ENCODE measurements at regions not wholly inside any gene's neighbourhood (a gene's known extent, or its start where the extent isn't known, plus 50 kb on each side); places are given as distances from the start of the nearest gene placed in this dataset.

DNA sequence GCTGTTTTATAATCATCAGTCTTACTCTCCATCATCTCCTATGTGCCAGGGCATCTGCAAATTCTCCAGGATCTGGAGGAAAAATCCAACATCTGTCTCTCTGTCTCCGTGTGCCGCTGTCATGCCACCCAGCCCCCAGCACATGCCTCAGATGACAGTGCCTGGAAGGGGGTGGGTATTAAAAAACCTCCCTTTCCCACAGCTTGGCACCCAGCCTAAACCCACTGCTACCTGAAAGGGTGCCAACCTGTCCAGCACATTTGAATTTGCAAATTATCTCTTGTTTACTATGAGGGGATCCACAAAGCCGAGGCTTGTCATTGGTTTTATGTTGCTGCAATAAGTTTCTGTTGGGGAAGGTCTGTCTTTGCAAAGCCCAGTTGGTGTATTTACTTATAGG, 73.1 kb downstream of the EMX2 start:
- no peak overlapping the region for H3K9ac ChIP-seq
- WGBS (ENCODE audit: low lambda C conversion rate), result 37% methylated on average over 3 of the region's 3 CpGs
- H3K27me3 ChIP-seq (ENCODE audit: insufficient read depth), result no peaks in the 10 kb centered on the region
- no peaks in the 10 kb centered on the region for H3K9me3 ChIP-seq
- H3K4me1 ChIP-seq (ENCODE audit: control insufficient read depth in 1 of 2, insufficient read depth in 2 of 2, low read depth in 1 of 2, low read length in 1 of 2), result no peaks in the 10 kb centered on the region
- CTCF ChIA-PET, result no interaction called here
- no peak overlapping the region for H2AFZ ChIP-seq (ENCODE audit: low read depth)
- DNase-seq, result no peak
- H3K9me2 ChIP-seq, result no peaks in the 10 kb centered on the region
- no peak overlapping the region for H3K4me2 ChIP-seq
- no peaks in the 10 kb centered on the region for H3K36me3 ChIP-seq (replicated peaks in 1 of 2; ENCODE audit: control insufficient read depth in 1 of 2, insufficient read depth in 2 of 2, low read length in 1 of 2)
- no peaks in the 10 kb centered on the region for H4K20me1 ChIP-seq (ENCODE audit: insufficient read depth)
- TF ChIP-seq SIN3A (IDR thresholded peaks at IDR 0.05; ENCODE audit: borderline replicate concordance, low read depth, low read length), result no peak
- no peak for TF ChIP-seq RCOR1 (IDR thresholded peaks at IDR 0.05; ENCODE audit: low read length)
- TF ChIP-seq NFIC (IDR thresholded peaks at IDR 0.05; ENCODE audit: borderline replicate concordance), result no peak
- TF ChIP-seq, protein P1, sequence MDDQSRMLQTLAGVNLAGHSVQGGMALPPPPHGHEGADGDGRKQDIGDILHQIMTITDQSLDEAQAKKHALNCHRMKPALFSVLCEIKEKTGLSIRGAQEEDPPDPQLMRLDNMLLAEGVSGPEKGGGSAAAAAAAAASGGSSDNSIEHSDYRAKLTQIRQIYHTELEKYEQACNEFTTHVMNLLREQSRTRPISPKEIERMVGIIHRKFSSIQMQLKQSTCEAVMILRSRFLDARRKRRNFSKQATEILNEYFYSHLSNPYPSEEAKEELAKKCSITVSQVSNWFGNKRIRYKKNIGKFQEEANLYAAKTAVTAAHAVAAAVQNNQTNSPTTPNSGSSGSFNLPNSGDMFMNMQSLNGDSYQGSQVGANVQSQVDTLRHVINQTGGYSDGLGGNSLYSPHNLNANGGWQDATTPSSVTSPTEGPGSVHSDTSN (IDR thresholded peaks at IDR 0.05), result no peak
- TF ChIP-seq FOXJ3 (CRISPR knock-in tag; IDR thresholded peaks at IDR 0.05), result no peak
- TF ChIP-seq MEF2A (IDR thresholded peaks at IDR 0.05; ENCODE audit: borderline replicate concordance, low read depth), result no peak
- TF ChIP-seq TEAD4 (IDR thresholded peaks at IDR 0.05; ENCODE audit: borderline replicate concordance, insufficient read depth), result no peak
- no peak for TF ChIP-seq FOSL2 (IDR thresholded peaks at IDR 0.05; ENCODE audit: borderline replicate concordance, low read depth)
- TF ChIP-seq ELF1 (IDR thresholded peaks at IDR 0.05), result no peak
- TF ChIP-seq GABPA (IDR thresholded peaks at IDR 0.05; ENCODE audit: low read depth), result no peak
- no peak for TF ChIP-seq CHD2 (IDR thresholded peaks at IDR 0.05; ENCODE audit: low read length, partially characterized antibody)
- TF ChIP-seq EZH2phosphoT487 (IDR thresholded peaks at IDR 0.05; ENCODE audit: borderline replicate concordance, low read depth), result no peak
- no peak for TF ChIP-seq TAF1 (IDR thresholded peaks at IDR 0.05; ENCODE audit: borderline replicate concordance, low read depth, low read length)
- no peaks in the 10 kb centered on the region for H3K79me2 ChIP-seq (ENCODE audit: insufficient read depth)
- H3F3A ChIP-seq (replicated peaks; ENCODE audit: insufficient read depth), result no peaks in the 10 kb centered on the region
- H3K4me3 ChIP-seq (ENCODE audit: low read depth in 2 of 2, low read length in 1 of 2), result no peak overlapping the region
- POLR2A ChIA-PET, result no interaction called here
- H3K27ac ChIP-seq (ENCODE audit: low read depth in 2 of 2, low read length in 1 of 2), result no peak overlapping the region

DNA sequence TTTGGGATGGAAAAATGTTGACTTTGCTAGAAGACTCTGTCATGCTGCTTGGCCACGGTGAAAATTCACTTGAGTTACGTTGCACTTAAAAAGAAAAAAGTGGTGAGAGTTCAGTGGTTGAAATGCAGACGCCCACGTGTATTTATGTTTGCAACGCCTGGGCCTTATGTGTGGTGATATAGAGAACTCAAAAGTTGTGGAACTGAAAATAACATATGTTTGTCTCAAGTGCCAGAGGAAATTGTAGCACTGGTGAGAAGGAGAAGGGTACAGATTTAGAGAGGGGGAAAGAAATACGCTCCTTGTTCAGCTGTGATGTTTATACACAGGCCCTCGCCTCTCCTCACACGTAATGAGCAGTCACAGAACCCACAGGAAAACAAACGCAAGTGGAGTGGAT, 73.6 kb downstream of the EMX2 start:
- ChIA-PET CTCF (no interaction called here), POLR2A (no interaction called here)
- no peaks in the 10 kb centered on the region for H3K9me2 ChIP-seq
- H3K9ac ChIP-seq, result no peak overlapping the region
- 40% methylated on average over 9 of the region's 9 CpGs for whole genome bisulfite sequencing (ENCODE audit: low lambda C conversion rate)
- H3K27ac ChIP-seq (ENCODE audit: low read depth in 2 of 2, low read length in 1 of 2), result no peak overlapping the region
- no peaks in the 10 kb centered on the region for H3K27me3 ChIP-seq (ENCODE audit: insufficient read depth)
- TF ChIP-seq, protein P2, sequence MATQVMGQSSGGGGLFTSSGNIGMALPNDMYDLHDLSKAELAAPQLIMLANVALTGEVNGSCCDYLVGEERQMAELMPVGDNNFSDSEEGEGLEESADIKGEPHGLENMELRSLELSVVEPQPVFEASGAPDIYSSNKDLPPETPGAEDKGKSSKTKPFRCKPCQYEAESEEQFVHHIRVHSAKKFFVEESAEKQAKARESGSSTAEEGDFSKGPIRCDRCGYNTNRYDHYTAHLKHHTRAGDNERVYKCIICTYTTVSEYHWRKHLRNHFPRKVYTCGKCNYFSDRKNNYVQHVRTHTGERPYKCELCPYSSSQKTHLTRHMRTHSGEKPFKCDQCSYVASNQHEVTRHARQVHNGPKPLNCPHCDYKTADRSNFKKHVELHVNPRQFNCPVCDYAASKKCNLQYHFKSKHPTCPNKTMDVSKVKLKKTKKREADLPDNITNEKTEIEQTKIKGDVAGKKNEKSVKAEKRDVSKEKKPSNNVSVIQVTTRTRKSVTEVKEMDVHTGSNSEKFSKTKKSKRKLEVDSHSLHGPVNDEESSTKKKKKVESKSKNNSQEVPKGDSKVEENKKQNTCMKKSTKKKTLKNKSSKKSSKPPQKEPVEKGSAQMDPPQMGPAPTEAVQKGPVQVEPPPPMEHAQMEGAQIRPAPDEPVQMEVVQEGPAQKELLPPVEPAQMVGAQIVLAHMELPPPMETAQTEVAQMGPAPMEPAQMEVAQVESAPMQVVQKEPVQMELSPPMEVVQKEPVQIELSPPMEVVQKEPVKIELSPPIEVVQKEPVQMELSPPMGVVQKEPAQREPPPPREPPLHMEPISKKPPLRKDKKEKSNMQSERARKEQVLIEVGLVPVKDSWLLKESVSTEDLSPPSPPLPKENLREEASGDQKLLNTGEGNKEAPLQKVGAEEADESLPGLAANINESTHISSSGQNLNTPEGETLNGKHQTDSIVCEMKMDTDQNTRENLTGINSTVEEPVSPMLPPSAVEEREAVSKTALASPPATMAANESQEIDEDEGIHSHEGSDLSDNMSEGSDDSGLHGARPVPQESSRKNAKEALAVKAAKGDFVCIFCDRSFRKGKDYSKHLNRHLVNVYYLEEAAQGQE (IDR thresholded peaks at IDR 0.05; ENCODE audit: low read depth, low read length), result no peak
- no peak for TF ChIP-seq YY1 (IDR thresholded peaks at IDR 0.05; ENCODE audit: low read depth)
- TF ChIP-seq, protein P3, sequence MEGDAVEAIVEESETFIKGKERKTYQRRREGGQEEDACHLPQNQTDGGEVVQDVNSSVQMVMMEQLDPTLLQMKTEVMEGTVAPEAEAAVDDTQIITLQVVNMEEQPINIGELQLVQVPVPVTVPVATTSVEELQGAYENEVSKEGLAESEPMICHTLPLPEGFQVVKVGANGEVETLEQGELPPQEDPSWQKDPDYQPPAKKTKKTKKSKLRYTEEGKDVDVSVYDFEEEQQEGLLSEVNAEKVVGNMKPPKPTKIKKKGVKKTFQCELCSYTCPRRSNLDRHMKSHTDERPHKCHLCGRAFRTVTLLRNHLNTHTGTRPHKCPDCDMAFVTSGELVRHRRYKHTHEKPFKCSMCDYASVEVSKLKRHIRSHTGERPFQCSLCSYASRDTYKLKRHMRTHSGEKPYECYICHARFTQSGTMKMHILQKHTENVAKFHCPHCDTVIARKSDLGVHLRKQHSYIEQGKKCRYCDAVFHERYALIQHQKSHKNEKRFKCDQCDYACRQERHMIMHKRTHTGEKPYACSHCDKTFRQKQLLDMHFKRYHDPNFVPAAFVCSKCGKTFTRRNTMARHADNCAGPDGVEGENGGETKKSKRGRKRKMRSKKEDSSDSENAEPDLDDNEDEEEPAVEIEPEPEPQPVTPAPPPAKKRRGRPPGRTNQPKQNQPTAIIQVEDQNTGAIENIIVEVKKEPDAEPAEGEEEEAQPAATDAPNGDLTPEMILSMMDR (IDR thresholded peaks at IDR 0.05), result no peak
- no peak for TF ChIP-seq MEF2A (IDR thresholded peaks at IDR 0.05; ENCODE audit: borderline replicate concordance, low read depth)
- TF ChIP-seq JUND (IDR thresholded peaks at IDR 0.05), result no peak
- no peak for TF ChIP-seq FOXJ3 (CRISPR knock-in tag; IDR thresholded peaks at IDR 0.05)
- no peak for TF ChIP-seq POLR2AphosphoS5 (IDR thresholded peaks at IDR 0.05; ENCODE audit: low read depth, low read length)
- TF ChIP-seq FOSL2 (IDR thresholded peaks at IDR 0.05; ENCODE audit: borderline replicate concordance, low read depth), result no peak
- TF ChIP-seq EP300 (IDR thresholded peaks at IDR 0.05; ENCODE audit: borderline replicate concordance in 1 of 2, low read depth in 1 of 2, low read length in 1 of 2), result no peak
- TF ChIP-seq, protein P4, sequence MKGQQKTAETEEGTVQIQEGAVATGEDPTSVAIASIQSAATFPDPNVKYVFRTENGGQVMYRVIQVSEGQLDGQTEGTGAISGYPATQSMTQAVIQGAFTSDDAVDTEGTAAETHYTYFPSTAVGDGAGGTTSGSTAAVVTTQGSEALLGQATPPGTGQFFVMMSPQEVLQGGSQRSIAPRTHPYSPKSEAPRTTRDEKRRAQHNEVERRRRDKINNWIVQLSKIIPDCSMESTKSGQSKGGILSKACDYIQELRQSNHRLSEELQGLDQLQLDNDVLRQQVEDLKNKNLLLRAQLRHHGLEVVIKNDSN (IDR thresholded peaks at IDR 0.05; ENCODE audit: borderline replicate concordance, low read depth), result no peak
- TF ChIP-seq TAF1 (IDR thresholded peaks at IDR 0.05; ENCODE audit: borderline replicate concordance, low read depth, low read length), result no peak
- no peak for TF ChIP-seq EZH2phosphoT487 (IDR thresholded peaks at IDR 0.05; ENCODE audit: borderline replicate concordance, low read depth)
- TF ChIP-seq RAD21 (IDR thresholded peaks at IDR 0.05; ENCODE audit: low read length), result no peak
- H3F3A ChIP-seq (replicated peaks; ENCODE audit: insufficient read depth), result no peaks in the 10 kb centered on the region
- DNase-seq, result no peak
- H3K4me2 ChIP-seq, result no peak overlapping the region
- no peaks in the 10 kb centered on the region for H4K20me1 ChIP-seq (ENCODE audit: insufficient read depth)
- no peak overlapping the region for H2AFZ ChIP-seq (ENCODE audit: low read depth)
- H3K79me2 ChIP-seq (ENCODE audit: insufficient read depth), result no peaks in the 10 kb centered on the region
- no peaks in the 10 kb centered on the region for H3K4me1 ChIP-seq (ENCODE audit: control insufficient read depth in 1 of 2, insufficient read depth in 2 of 2, low read depth in 1 of 2, low read length in 1 of 2)
- no peak overlapping the region for H3K4me3 ChIP-seq (ENCODE audit: low read depth in 2 of 2, low read length in 1 of 2)
- no peaks in the 10 kb centered on the region for H3K9me3 ChIP-seq
- no peaks in the 10 kb centered on the region for H3K36me3 ChIP-seq (replicated peaks in 1 of 2; ENCODE audit: control insufficient read depth in 1 of 2, insufficient read depth in 2 of 2, low read length in 1 of 2)

Data from SK-N-SH (cell line).